ENCODE measurements at regions not wholly inside any gene's neighbourhood (a gene's known extent, or its start where the extent isn't known, plus 50 kb on each side); places are given as distances from the start of the nearest gene placed in this dataset.

DNA sequence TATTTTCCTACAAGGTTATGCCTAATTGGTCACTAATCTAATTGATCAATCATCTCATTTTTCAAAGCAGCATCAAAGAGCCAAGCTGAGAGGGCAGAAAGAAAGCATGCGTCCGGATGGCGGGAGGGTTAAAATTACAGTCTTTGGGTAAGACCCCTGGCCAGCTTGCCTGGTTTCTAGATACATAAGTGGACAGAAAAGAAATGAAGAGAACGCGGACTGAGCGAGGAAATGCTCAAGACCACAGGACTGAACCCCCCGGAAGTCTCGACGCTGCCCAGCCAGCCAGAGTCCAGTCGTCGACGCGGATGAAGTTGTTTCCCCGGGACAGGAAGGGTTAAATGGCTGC is 297.2 kb downstream of the OMA1 start:
- Histone ChIP-seq H3K9me3 (no peaks in the 10 kb centered on the region), H3K79me2 (ENCODE audit: insufficient read depth) (no peaks in the 10 kb centered on the region), H3K4me2 (peak overlapping the region; percentile 83), H3K27ac (ENCODE audit: low read depth in 2 of 2, low read length in 1 of 2) (no peak overlapping the region), H2AFZ (ENCODE audit: low read depth) (no peak overlapping the region), H3K27me3 (ENCODE audit: insufficient read depth) (peaks cover 15% of the 10 kb centered on the region), H3K36me3 (replicated peaks in 1 of 2; ENCODE audit: control insufficient read depth in 1 of 2, insufficient read depth in 2 of 2, low read length in 1 of 2) (no peaks in the 10 kb centered on the region), H3F3A (replicated peaks; ENCODE audit: insufficient read depth) (no peaks in the 10 kb centered on the region), H3K4me1 (ENCODE audit: control insufficient read depth in 1 of 2, insufficient read depth in 2 of 2, low read depth in 1 of 2, low read length in 1 of 2) (peaks cover 11 to 16% of the 10 kb centered on the region in 2 experiments; a peak in 2 of 4 replicates), H3K9me2 (no peaks in the 10 kb centered on the region), H3K4me3 (ENCODE audit: low read depth in 2 of 2, low read length in 1 of 2) (peak overlapping the region; percentile 44 to 47), H3K9ac (no peak overlapping the region), H4K20me1 (ENCODE audit: insufficient read depth) (no peaks in the 10 kb centered on the region)
- TF ChIP-seq TAF1 (IDR thresholded peaks at IDR 0.05; ENCODE audit: borderline replicate concordance, low read depth, low read length), result no peak
- TF ChIP-seq, protein P1, sequence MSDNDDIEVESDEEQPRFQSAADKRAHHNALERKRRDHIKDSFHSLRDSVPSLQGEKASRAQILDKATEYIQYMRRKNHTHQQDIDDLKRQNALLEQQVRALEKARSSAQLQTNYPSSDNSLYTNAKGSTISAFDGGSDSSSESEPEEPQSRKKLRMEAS (IDR thresholded peaks at IDR 0.05; ENCODE audit: low read depth), result no peak
- TF ChIP-seq ELF1 (IDR thresholded peaks at IDR 0.05), result no peak
- TF ChIP-seq, protein P2, sequence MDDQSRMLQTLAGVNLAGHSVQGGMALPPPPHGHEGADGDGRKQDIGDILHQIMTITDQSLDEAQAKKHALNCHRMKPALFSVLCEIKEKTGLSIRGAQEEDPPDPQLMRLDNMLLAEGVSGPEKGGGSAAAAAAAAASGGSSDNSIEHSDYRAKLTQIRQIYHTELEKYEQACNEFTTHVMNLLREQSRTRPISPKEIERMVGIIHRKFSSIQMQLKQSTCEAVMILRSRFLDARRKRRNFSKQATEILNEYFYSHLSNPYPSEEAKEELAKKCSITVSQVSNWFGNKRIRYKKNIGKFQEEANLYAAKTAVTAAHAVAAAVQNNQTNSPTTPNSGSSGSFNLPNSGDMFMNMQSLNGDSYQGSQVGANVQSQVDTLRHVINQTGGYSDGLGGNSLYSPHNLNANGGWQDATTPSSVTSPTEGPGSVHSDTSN (IDR thresholded peaks at IDR 0.05), result no peak
- TF ChIP-seq, protein P3, sequence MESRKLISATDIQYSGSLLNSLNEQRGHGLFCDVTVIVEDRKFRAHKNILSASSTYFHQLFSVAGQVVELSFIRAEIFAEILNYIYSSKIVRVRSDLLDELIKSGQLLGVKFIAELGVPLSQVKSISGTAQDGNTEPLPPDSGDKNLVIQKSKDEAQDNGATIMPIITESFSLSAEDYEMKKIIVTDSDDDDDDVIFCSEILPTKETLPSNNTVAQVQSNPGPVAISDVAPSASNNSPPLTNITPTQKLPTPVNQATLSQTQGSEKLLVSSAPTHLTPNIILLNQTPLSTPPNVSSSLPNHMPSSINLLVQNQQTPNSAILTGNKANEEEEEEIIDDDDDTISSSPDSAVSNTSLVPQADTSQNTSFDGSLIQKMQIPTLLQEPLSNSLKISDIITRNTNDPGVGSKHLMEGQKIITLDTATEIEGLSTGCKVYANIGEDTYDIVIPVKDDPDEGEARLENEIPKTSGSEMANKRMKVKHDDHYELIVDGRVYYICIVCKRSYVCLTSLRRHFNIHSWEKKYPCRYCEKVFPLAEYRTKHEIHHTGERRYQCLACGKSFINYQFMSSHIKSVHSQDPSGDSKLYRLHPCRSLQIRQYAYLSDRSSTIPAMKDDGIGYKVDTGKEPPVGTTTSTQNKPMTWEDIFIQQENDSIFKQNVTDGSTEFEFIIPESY (IDR thresholded peaks at IDR 0.05; ENCODE audit: borderline replicate concordance, low read depth), result no peak
- TF ChIP-seq NRF1 (IDR thresholded peaks at IDR 0.05; ENCODE audit: low read depth, low read length), result no peak
- TF ChIP-seq, protein P4, sequence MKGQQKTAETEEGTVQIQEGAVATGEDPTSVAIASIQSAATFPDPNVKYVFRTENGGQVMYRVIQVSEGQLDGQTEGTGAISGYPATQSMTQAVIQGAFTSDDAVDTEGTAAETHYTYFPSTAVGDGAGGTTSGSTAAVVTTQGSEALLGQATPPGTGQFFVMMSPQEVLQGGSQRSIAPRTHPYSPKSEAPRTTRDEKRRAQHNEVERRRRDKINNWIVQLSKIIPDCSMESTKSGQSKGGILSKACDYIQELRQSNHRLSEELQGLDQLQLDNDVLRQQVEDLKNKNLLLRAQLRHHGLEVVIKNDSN (IDR thresholded peaks at IDR 0.05; ENCODE audit: borderline replicate concordance, low read depth), result no peak
- TF ChIP-seq RCOR1 (IDR thresholded peaks at IDR 0.05; ENCODE audit: low read length), result no peak
- TF ChIP-seq EZH2phosphoT487 (IDR thresholded peaks at IDR 0.05; ENCODE audit: borderline replicate concordance, low read depth), result no peak
- TF ChIP-seq FOXM1 (IDR thresholded peaks at IDR 0.05; ENCODE audit: low read depth), result no peak
- no peak for TF ChIP-seq TCF12 (IDR thresholded peaks at IDR 0.05)
- TF ChIP-seq MXI1 (IDR thresholded peaks at IDR 0.05; ENCODE audit: low read depth, low read length), result no peak
- TF ChIP-seq, protein P5, sequence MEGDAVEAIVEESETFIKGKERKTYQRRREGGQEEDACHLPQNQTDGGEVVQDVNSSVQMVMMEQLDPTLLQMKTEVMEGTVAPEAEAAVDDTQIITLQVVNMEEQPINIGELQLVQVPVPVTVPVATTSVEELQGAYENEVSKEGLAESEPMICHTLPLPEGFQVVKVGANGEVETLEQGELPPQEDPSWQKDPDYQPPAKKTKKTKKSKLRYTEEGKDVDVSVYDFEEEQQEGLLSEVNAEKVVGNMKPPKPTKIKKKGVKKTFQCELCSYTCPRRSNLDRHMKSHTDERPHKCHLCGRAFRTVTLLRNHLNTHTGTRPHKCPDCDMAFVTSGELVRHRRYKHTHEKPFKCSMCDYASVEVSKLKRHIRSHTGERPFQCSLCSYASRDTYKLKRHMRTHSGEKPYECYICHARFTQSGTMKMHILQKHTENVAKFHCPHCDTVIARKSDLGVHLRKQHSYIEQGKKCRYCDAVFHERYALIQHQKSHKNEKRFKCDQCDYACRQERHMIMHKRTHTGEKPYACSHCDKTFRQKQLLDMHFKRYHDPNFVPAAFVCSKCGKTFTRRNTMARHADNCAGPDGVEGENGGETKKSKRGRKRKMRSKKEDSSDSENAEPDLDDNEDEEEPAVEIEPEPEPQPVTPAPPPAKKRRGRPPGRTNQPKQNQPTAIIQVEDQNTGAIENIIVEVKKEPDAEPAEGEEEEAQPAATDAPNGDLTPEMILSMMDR (IDR thresholded peaks at IDR 0.05), result no peak
- TF ChIP-seq GATA2 (CRISPR knock-in tag; IDR thresholded peaks at IDR 0.05), result no peak
- no peak for TF ChIP-seq CHD2 (IDR thresholded peaks at IDR 0.05; ENCODE audit: low read length, partially characterized antibody)
- DNase-seq, result no peak
- 5% methylated on average over 14 of the region's 14 CpGs for WGBS (ENCODE audit: low lambda C conversion rate)
- ChIA-PET CTCF (interaction anchor here (0.5 kb wide), 1 partner anchor 55 kb away, joined by 3 read pairs; no protein-coding TSS in a partner anchor), POLR2A (no interaction called here)

Data from SK-N-SH (cell line).